ENCODE measurements at regions not wholly inside any gene's neighbourhood (a gene's known extent, or its start where the extent isn't known, plus 50 kb on each side); places are given as distances from the start of the nearest gene placed in this dataset.
A peak's percentile ranks its signal among the peaks of the same experiment; 100 is the strongest.

DNA sequence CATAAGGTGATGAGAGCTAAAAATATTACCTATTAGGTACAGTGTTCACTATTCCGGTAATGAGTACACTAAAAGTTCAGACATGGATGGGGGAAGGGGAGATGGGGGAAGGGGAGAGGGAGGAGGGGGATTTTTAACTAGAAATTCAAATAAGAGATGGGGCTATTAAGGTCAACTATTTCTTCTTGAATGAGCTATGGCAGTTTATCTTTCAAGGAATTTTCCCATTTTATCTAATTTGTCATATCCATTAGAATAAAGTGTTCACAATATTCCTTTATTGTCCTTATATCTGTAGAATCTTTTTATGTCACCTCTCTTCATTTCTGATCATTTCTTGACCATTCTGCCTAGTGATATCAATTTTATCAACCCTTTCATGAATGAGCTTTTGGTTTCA lies 362.4 kb downstream of the SUCLA2 start:
- no peaks in the 10 kb centered on the region for H3K36me3 Mint-ChIP-seq
- intact Hi-C loops (cut with micrococcal nuclease), result no loop called here
- H3K4me2 ChIP-seq (replicated peaks; ENCODE audit: extremely low read depth, low read length, poor library complexity, severe bottlenecking), result no peak overlapping the region
- H3K27me3 ChIP-seq (ENCODE audit: control insufficient read depth in 2 of 2, insufficient read depth in 2 of 2, low read length in 2 of 2), result no peaks in the 10 kb centered on the region
- no peaks in the 10 kb centered on the region for H3K36me3 ChIP-seq (replicated peaks in 1 of 2; ENCODE audit: control insufficient read depth in 1 of 2, insufficient read depth in 2 of 2, low read length in 2 of 2)
- H3K4me3 ChIP-seq (replicated peaks in 1 of 3; ENCODE audit: low read depth in 2 of 3, low read length in 3 of 3), result no peak overlapping the region
- peak overlapping the region in 1 of 7 donors; percentile 33 for H3K27ac Mint-ChIP-seq
- H3K4me1 ChIP-seq (ENCODE audit: control insufficient read depth in 1 of 2, insufficient read depth in 2 of 2, low read length in 2 of 2), result no peaks in the 10 kb centered on the region
- WGBS (ENCODE audit: insufficient coverage), result no CpG with 5 or more reads among the region's 1 CpG
- no peaks in the 10 kb centered on the region for H3K79me2 ChIP-seq (ENCODE audit: insufficient read depth, low read length)
- H3K9me3 ChIP-seq (replicated peaks in 1 of 2; ENCODE audit: control insufficient read depth in 1 of 2, insufficient read depth in 1 of 2, low read length in 2 of 2), result no peaks in the 10 kb centered on the region
- no peak overlapping the region for H2AFZ ChIP-seq (ENCODE audit: insufficient read depth, low read depth, low read length, poor library complexity, severe bottlenecking)
- H4K20me1 ChIP-seq (ENCODE audit: insufficient read depth, low read length), result no peaks in the 10 kb centered on the region
- peaks cover 0 to 3% (median 0%) of the 10 kb centered on the region in 3 donors for H3K27me3 Mint-ChIP-seq (ENCODE audit: low read depth in 3 of 3)
- H3K9me3 Mint-ChIP-seq, result peaks cover 4 to 32% (median 16%) of the 10 kb centered on the region in 7 donors
- TF ChIP-seq, protein P1, sequence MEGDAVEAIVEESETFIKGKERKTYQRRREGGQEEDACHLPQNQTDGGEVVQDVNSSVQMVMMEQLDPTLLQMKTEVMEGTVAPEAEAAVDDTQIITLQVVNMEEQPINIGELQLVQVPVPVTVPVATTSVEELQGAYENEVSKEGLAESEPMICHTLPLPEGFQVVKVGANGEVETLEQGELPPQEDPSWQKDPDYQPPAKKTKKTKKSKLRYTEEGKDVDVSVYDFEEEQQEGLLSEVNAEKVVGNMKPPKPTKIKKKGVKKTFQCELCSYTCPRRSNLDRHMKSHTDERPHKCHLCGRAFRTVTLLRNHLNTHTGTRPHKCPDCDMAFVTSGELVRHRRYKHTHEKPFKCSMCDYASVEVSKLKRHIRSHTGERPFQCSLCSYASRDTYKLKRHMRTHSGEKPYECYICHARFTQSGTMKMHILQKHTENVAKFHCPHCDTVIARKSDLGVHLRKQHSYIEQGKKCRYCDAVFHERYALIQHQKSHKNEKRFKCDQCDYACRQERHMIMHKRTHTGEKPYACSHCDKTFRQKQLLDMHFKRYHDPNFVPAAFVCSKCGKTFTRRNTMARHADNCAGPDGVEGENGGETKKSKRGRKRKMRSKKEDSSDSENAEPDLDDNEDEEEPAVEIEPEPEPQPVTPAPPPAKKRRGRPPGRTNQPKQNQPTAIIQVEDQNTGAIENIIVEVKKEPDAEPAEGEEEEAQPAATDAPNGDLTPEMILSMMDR (IDR thresholded peaks at IDR 0.05), result no peak
- no peak for DNase-seq
- H3K9ac ChIP-seq (ENCODE audit: insufficient read depth, low read length, poor library complexity, severe bottlenecking), result no peak overlapping the region
- no peak overlapping the region for H3K4me3 Mint-ChIP-seq
- no peaks in the 10 kb centered on the region for H3K4me1 Mint-ChIP-seq
- H3K27ac ChIP-seq (ENCODE audit: low read depth in 1 of 2, low read length in 2 of 2), result no peak overlapping the region

DNA sequence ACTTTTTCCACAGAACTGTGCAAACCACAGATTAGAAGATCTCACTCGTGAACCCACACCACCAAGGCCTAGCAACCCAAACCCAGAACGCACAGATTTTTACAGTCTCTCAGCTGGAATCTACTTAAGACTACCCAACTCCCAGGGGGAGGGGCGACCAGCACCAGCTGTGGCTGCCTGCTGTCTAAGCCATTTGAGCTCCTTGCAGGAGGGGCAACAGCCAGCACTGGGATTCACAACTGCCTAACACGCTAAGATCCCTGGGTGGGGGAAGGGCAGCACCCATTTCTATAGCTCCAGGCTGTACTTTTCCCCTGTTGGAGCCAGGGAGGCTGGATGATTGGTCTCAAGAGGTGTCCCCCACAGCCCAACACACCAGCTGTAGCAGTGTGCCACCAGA lies 368.8 kb downstream of the SUCLA2 start:
- no peak overlapping the region for H2AFZ ChIP-seq (ENCODE audit: insufficient read depth, low read depth, low read length, poor library complexity, severe bottlenecking)
- no peak overlapping the region for H3K27ac ChIP-seq (ENCODE audit: low read depth in 1 of 2, low read length in 2 of 2)
- no peak overlapping the region for H3K4me2 ChIP-seq (replicated peaks; ENCODE audit: extremely low read depth, low read length, poor library complexity, severe bottlenecking)
- intact Hi-C loops (cut with micrococcal nuclease), result no loop called here
- no peak overlapping the region for H3K9ac ChIP-seq (ENCODE audit: insufficient read depth, low read length, poor library complexity, severe bottlenecking)
- Mint-ChIP-seq H3K36me3 (no peaks in the 10 kb centered on the region), H3K4me1 (no peaks in the 10 kb centered on the region), H3K27ac (no peak overlapping the region), H3K4me3 (no peak overlapping the region), H3K9me3 (peaks cover 17 to 39% (median 23%) of the 10 kb centered on the region in 7 donors), H3K27me3 (ENCODE audit: low read depth in 3 of 3) (peaks cover 0 to 5% (median 0%) of the 10 kb centered on the region in 3 donors)
- no peaks in the 10 kb centered on the region for H3K27me3 ChIP-seq (ENCODE audit: control insufficient read depth in 2 of 2, insufficient read depth in 2 of 2, low read length in 2 of 2)
- no peaks in the 10 kb centered on the region for H4K20me1 ChIP-seq (ENCODE audit: insufficient read depth, low read length)
- TF ChIP-seq, protein P1 (IDR thresholded peaks at IDR 0.05), result no peak
- WGBS (ENCODE audit: insufficient coverage), result 79% methylated on average over 4 of the region's 4 CpGs
- peaks cover 12 to 16% of the 10 kb centered on the region in 2 donors for H3K9me3 ChIP-seq (replicated peaks in 1 of 2; ENCODE audit: control insufficient read depth in 1 of 2, insufficient read depth in 1 of 2, low read length in 2 of 2)
- H3K4me3 ChIP-seq (replicated peaks in 1 of 3; ENCODE audit: low read depth in 2 of 3, low read length in 3 of 3), result no peak overlapping the region
- no peaks in the 10 kb centered on the region for H3K4me1 ChIP-seq (ENCODE audit: control insufficient read depth in 1 of 2, insufficient read depth in 2 of 2, low read length in 2 of 2)
- no peaks in the 10 kb centered on the region for H3K36me3 ChIP-seq (replicated peaks in 1 of 2; ENCODE audit: control insufficient read depth in 1 of 2, insufficient read depth in 2 of 2, low read length in 2 of 2)
- DNase-seq, result no peak
- no peaks in the 10 kb centered on the region for H3K79me2 ChIP-seq (ENCODE audit: insufficient read depth, low read length)
